ENCODE measurements at regions not wholly inside any gene's neighbourhood (a gene's known extent, or its start where the extent isn't known, plus 50 kb on each side); places are given as distances from the start of the nearest gene placed in this dataset.

GRCh38 chr1:188615321-188615720 lies 1786.6 kb downstream of the PLA2G4A start:
- Histone ChIP-seq H3K9me3 (ENCODE audit: control insufficient read depth in 4 of 4, insufficient read depth in 3 of 4, low read length in 3 of 4) (peaks cover 0 to 10% (median 3%) of the 10 kb centered on the region in 4 donors), H3K4me3 (no peak overlapping the region), H3K27ac (ENCODE audit: low read depth in 1 of 2, low read length in 1 of 2) (no peak overlapping the region), H3K9ac (ENCODE audit: insufficient read depth in 1 of 2, low read length in 2 of 2) (no peak overlapping the region), H3K27me3 (ENCODE audit: control insufficient read depth in 3 of 3, insufficient read depth in 3 of 3, low read length in 2 of 3) (no peaks in the 10 kb centered on the region), H3K4me1 (ENCODE audit: control insufficient read depth in 5 of 5, insufficient read depth in 5 of 5, low read length in 5 of 5) (no peaks in the 10 kb centered on the region), H3K36me3 (ENCODE audit: control insufficient read depth in 4 of 4, insufficient read depth in 4 of 4, low read length in 4 of 4) (no peaks in the 10 kb centered on the region)
- ATAC-seq (ENCODE audit: insufficient read depth, low FRiP score) (no peak), DNase-seq (no peak)
- no peak for TF ChIP-seq CTCF (IDR thresholded peaks at IDR 0.05; ENCODE audit: control extremely low read depth, extremely low read depth)
- 92 to 100% methylated on average over 1 of the region's 1 CpG for WGBS, 2 donors

GRCh38 chr1:188620236-188620635 lies 1791.5 kb downstream of the PLA2G4A start:
- DNase-seq: no peak
- no peak for TF ChIP-seq CTCF (IDR thresholded peaks at IDR 0.05; ENCODE audit: control extremely low read depth, extremely low read depth)
- Histone ChIP-seq H3K9ac (ENCODE audit: insufficient read depth in 1 of 2, low read length in 2 of 2) (no peak overlapping the region), H3K4me1 (ENCODE audit: control insufficient read depth in 5 of 5, insufficient read depth in 5 of 5, low read length in 5 of 5) (no peaks in the 10 kb centered on the region), H3K36me3 (ENCODE audit: control insufficient read depth in 4 of 4, insufficient read depth in 4 of 4, low read length in 4 of 4) (no peaks in the 10 kb centered on the region), H3K4me3 (no peak overlapping the region), H3K27me3 (ENCODE audit: control insufficient read depth in 3 of 3, insufficient read depth in 3 of 3, low read length in 2 of 3) (no peaks in the 10 kb centered on the region), H3K27ac (ENCODE audit: low read depth in 1 of 2, low read length in 1 of 2) (no peak overlapping the region), H3K9me3 (ENCODE audit: control insufficient read depth in 4 of 4, insufficient read depth in 3 of 4, low read length in 3 of 4) (peaks cover 0 to 6% (median 0%) of the 10 kb centered on the region in 4 donors)
- WGBS, 2 donors: 86 to 94% methylated on average over 4 of the region's 4 CpGs
- no peak for ATAC-seq (ENCODE audit: insufficient read depth, low FRiP score)

- DNase-seq: no peak
- H3K4me3 ChIP-seq: no peak overlapping the region
- TF ChIP-seq CTCF (IDR thresholded peaks at IDR 0.05; ENCODE audit: control extremely low read depth, extremely low read depth): no peak
- no peaks in the 10 kb centered on the region for H3K27me3 ChIP-seq (ENCODE audit: control insufficient read depth in 3 of 3, insufficient read depth in 3 of 3, low read length in 2 of 3)
- no peaks in the 10 kb centered on the region for H3K36me3 ChIP-seq (ENCODE audit: control insufficient read depth in 4 of 4, insufficient read depth in 4 of 4, low read length in 4 of 4)
- no peak overlapping the region for H3K9ac ChIP-seq (ENCODE audit: insufficient read depth in 1 of 2, low read length in 2 of 2)
- WGBS, 2 donors: 84 to 91% methylated on average over 2 of the region's 2 CpGs
- no peak overlapping the region for H3K27ac ChIP-seq (ENCODE audit: low read depth in 1 of 2, low read length in 1 of 2)
- H3K4me1 ChIP-seq (ENCODE audit: control insufficient read depth in 5 of 5, insufficient read depth in 5 of 5, low read length in 5 of 5): no peaks in the 10 kb centered on the region
- H3K9me3 ChIP-seq (ENCODE audit: control insufficient read depth in 4 of 4, insufficient read depth in 3 of 4, low read length in 3 of 4): no peaks in the 10 kb centered on the region
- ATAC-seq (ENCODE audit: insufficient read depth, low FRiP score): no peak
Observed at GRCh38 chr1:188641566-188642211, 1812.9 kb downstream of the PLA2G4A start.

- ATAC-seq (ENCODE audit: insufficient read depth, low FRiP score) (peak; percentile 27), DNase-seq (peak; percentile 30 to 80 (median 56))
- 73 to 84% methylated on average over 5 of the region's 5 CpGs for whole genome bisulfite sequencing, 2 donors
Observed at GRCh38 chr1:188642704-188643103, 1814.0 kb downstream of the PLA2G4A start.

More at GRCh38 chr1:188642704-188643103, 1814.0 kb downstream of the PLA2G4A start:
- H3K4me3 ChIP-seq: no peak overlapping the region
- no peaks in the 10 kb centered on the region for H3K36me3 ChIP-seq (ENCODE audit: control insufficient read depth in 4 of 4, insufficient read depth in 4 of 4, low read length in 4 of 4)
- no peak overlapping the region for H3K9ac ChIP-seq (ENCODE audit: insufficient read depth in 1 of 2, low read length in 2 of 2)
- no peaks in the 10 kb centered on the region for H3K27me3 ChIP-seq (ENCODE audit: control insufficient read depth in 3 of 3, insufficient read depth in 3 of 3, low read length in 2 of 3)
- H3K4me1 ChIP-seq (ENCODE audit: control insufficient read depth in 5 of 5, insufficient read depth in 5 of 5, low read length in 5 of 5): no peaks in the 10 kb centered on the region
- H3K9me3 ChIP-seq (ENCODE audit: control insufficient read depth in 4 of 4, insufficient read depth in 3 of 4, low read length in 3 of 4): no peaks in the 10 kb centered on the region
- no peak for TF ChIP-seq CTCF (IDR thresholded peaks at IDR 0.05; ENCODE audit: control extremely low read depth, extremely low read depth)
- H3K27ac ChIP-seq (ENCODE audit: low read depth in 1 of 2, low read length in 1 of 2): no peak overlapping the region
